ENCODE measurements at regions not wholly inside any gene's neighbourhood (a gene's known extent, or its start where the extent isn't known, plus 50 kb on each side); places are given as distances from the start of the nearest gene placed in this dataset.

DNA sequence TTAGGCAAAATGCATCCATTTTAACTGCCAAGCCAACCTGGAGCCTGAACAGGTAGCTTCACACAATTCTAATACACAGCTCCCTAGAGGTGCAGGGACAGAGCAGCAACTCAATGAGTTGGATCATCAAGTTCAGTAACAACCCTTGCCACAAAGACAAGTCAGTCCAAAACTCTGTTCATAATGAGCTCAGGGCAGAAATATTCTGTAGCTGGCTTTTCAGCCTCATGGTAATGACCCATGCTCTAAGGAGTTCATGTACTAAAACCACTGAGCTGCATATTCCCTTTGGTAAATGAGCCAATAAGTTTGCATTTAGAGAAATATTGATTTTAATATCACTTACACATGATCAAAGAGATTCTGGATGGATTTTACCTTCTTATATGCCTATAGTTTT, 316.1 kb downstream of the SEC23A start:
- Histone ChIP-seq H2AK5ac (ENCODE audit: low read depth, low read length) (no peak overlapping the region), H3K79me1 (ENCODE audit: low read depth in 1 of 2, low read length in 2 of 2) (no peaks in the 10 kb centered on the region), H2BK20ac (ENCODE audit: low read depth, low read length) (no peak overlapping the region), H3K56ac (ENCODE audit: extremely low read depth, insufficient read depth, low read length) (no peak overlapping the region), H3K27me3 (ENCODE audit: control insufficient read depth, insufficient read depth, low read length) (no peaks in the 10 kb centered on the region), H3K4me2 (ENCODE audit: low read depth, low read length) (no peak overlapping the region), H2AK9ac (replicated peaks; ENCODE audit: low read depth, low read length, poor library complexity) (no peak overlapping the region), H4K91ac (ENCODE audit: insufficient read depth, low read depth, low read length) (no peak overlapping the region), H3K14ac (replicated peaks; ENCODE audit: low read depth, low read length) (no peak overlapping the region), H4K8ac (ENCODE audit: low read depth in 2 of 2, low read length in 2 of 2) (no peak overlapping the region), H3K4me3 (ENCODE audit: insufficient read depth, low read depth, low read length) (no peak overlapping the region), H3K9me3 (ENCODE audit: control insufficient read depth, insufficient read depth, low read length) (no peaks in the 10 kb centered on the region), H2AFZ (replicated peaks; ENCODE audit: low read length, poor library complexity) (no peak overlapping the region), H3K9ac (ENCODE audit: low read depth, low read length) (no peak overlapping the region), H4K20me1 (ENCODE audit: insufficient read depth, low read length) (no peaks in the 10 kb centered on the region), H2BK15ac (ENCODE audit: low read depth, low read length) (no peak overlapping the region), H3K9me1 (ENCODE audit: insufficient read depth, low read length) (no peaks in the 10 kb centered on the region), H4K5ac (ENCODE audit: low read depth, low read length) (no peak overlapping the region), H3K4me1 (ENCODE audit: control insufficient read depth, insufficient read depth, low read length) (no peaks in the 10 kb centered on the region), H3K4ac (ENCODE audit: low read depth, low read length) (no peak overlapping the region), H2BK120ac (ENCODE audit: low read depth, low read length) (no peak overlapping the region), H3K36me3 (ENCODE audit: control insufficient read depth, insufficient read depth, low read length) (no peaks in the 10 kb centered on the region), H3K18ac (ENCODE audit: low read depth, low read length) (no peak overlapping the region), H2BK5ac (ENCODE audit: low read depth, low read length, poor library complexity, severe bottlenecking) (no peak overlapping the region), H3K27ac (ENCODE audit: insufficient read depth, low read length) (no peak overlapping the region), H3K23ac (ENCODE audit: low read depth, low read length) (no peak overlapping the region)
- intact Hi-C loops (cut with micrococcal nuclease) = no loop called here
- dilution Hi-C loops (cut with HindIII; ENCODE audit: low sequenced_read_pairs, unreplicated experiment) = no loop called here
- no peak for DNase-seq
- BruUV-seq (replicated peaks) = no TSS peak
- CTCF ChIA-PET = interaction anchor here (0.7 kb wide), 1 partner anchor 60 kb away, joined by 3 read pairs; no protein-coding TSS in a partner anchor
- POLR2A ChIA-PET (ENCODE audit: unreplicated experiment) = no interaction called here
- TF ChIP-seq, protein P1, sequence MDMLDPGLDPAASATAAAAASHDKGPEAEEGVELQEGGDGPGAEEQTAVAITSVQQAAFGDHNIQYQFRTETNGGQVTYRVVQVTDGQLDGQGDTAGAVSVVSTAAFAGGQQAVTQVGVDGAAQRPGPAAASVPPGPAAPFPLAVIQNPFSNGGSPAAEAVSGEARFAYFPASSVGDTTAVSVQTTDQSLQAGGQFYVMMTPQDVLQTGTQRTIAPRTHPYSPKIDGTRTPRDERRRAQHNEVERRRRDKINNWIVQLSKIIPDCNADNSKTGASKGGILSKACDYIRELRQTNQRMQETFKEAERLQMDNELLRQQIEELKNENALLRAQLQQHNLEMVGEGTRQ (IDR thresholded peaks at IDR 0.05; ENCODE audit: low read depth, low read length) = no peak
- TF ChIP-seq CEBPB (IDR thresholded peaks at IDR 0.05; ENCODE audit: low read depth, low read length) (no peak), MAZ (IDR thresholded peaks at IDR 0.05; ENCODE audit: borderline replicate concordance, low read depth, low read length) (no peak), SMC3 (IDR thresholded peaks at IDR 0.05; ENCODE audit: low read depth, low read length) (no peak), RFX5 (IDR thresholded peaks at IDR 0.05; ENCODE audit: low read depth, low read length) (no peak), NFE2L2 (IDR thresholded peaks at IDR 0.05; ENCODE audit: low read depth, low read length) (no peak), MXI1 (IDR thresholded peaks at IDR 0.05; ENCODE audit: borderline replicate concordance, low read depth, low read length) (no peak), FOS (IDR thresholded peaks at IDR 0.05; ENCODE audit: low read depth, low read length) (no peak), RCOR1 (IDR thresholded peaks at IDR 0.05; ENCODE audit: insufficient replicate concordance, low read length) (no peak)
- TF ChIP-seq, protein P2, sequence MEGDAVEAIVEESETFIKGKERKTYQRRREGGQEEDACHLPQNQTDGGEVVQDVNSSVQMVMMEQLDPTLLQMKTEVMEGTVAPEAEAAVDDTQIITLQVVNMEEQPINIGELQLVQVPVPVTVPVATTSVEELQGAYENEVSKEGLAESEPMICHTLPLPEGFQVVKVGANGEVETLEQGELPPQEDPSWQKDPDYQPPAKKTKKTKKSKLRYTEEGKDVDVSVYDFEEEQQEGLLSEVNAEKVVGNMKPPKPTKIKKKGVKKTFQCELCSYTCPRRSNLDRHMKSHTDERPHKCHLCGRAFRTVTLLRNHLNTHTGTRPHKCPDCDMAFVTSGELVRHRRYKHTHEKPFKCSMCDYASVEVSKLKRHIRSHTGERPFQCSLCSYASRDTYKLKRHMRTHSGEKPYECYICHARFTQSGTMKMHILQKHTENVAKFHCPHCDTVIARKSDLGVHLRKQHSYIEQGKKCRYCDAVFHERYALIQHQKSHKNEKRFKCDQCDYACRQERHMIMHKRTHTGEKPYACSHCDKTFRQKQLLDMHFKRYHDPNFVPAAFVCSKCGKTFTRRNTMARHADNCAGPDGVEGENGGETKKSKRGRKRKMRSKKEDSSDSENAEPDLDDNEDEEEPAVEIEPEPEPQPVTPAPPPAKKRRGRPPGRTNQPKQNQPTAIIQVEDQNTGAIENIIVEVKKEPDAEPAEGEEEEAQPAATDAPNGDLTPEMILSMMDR (conservative IDR thresholded peaks at IDR 0.05; ENCODE audit: low read depth, low read length) = no peak
- TF ChIP-seq, protein P3, sequence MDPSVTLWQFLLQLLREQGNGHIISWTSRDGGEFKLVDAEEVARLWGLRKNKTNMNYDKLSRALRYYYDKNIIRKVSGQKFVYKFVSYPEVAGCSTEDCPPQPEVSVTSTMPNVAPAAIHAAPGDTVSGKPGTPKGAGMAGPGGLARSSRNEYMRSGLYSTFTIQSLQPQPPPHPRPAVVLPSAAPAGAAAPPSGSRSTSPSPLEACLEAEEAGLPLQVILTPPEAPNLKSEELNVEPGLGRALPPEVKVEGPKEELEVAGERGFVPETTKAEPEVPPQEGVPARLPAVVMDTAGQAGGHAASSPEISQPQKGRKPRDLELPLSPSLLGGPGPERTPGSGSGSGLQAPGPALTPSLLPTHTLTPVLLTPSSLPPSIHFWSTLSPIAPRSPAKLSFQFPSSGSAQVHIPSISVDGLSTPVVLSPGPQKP (IDR thresholded peaks at IDR 0.05; ENCODE audit: borderline replicate concordance, low read depth, low read length) = no peak
- in situ Hi-C loops (cut with MboI; ENCODE audit: low sequenced_read_pairs) = no loop called here
- no peak for ATAC-seq (ENCODE audit: low read depth)
